Heart left ventricle (tissue), 13 donors: ENCODE measurements at regions not wholly inside any gene's neighbourhood (a gene's known extent, or its start where the extent isn't known, plus 50 kb on each side); places are given as distances from the start of the nearest gene placed in this dataset.

Experiments used
- POLR2A ChIP-seq, 2 donors: fragments of 450-650 bp; IDR thresholded peaks; one replicate each; pipeline ENCODE4 v1.6.1; 2017; ENCODE audit warnings: antibody characterized with exemption in 2 of 2, mild to moderate bottlenecking in 2 of 2, moderate library complexity in 2 of 2
- TF ChIP-seq, protein P1 (sequence below), 12 donors: fragments of 200-600 bp; sonication (generic) in 4 of 12; IDR thresholded peaks; one replicate each; pipeline versions ENCODE4 v1.5.0 to v1.8.0; 2018 to 2022; ENCODE audit warnings: antibody characterized with exemption in 12 of 12, mild to moderate bottlenecking in 5 of 12
- donor health status: ischemic (EF 13 %, LVEDD 7.1; RV severe dilation, severe dysfunction).
- donor health status: DM: no; HTN: yes; CAD: no.
- donor health status: DM: no; HTN: no; CAD: no.
- donor health status: ischemic (EF 25% LVEDD 6.9; RV normal size, moderate dysfunction).
- donor health status: ischemic (EF 25% LVEDD 5.7; RV mildly dilated, moderate dysfunction).
- donor health status: ischemic (EF 35%, LVEDD 5.7; RV mildly dilated, moderate dysfunction).
- donor health status: nonischemic (EF 11% LVEDD 7.7; RV severe dilation, severe dysfunction).
- donor health status: DM: yes; HTN: yes; CAD: no.
- donor health status: PGD.
- donor health status: ischemic (EF 29% LVEDD 5.4; RV normal size, mild dysfunction).
- donor health status: nonischemic (EF 23%, LVEDD 6.1; RV moderate dilation, normal function).

DNA sequence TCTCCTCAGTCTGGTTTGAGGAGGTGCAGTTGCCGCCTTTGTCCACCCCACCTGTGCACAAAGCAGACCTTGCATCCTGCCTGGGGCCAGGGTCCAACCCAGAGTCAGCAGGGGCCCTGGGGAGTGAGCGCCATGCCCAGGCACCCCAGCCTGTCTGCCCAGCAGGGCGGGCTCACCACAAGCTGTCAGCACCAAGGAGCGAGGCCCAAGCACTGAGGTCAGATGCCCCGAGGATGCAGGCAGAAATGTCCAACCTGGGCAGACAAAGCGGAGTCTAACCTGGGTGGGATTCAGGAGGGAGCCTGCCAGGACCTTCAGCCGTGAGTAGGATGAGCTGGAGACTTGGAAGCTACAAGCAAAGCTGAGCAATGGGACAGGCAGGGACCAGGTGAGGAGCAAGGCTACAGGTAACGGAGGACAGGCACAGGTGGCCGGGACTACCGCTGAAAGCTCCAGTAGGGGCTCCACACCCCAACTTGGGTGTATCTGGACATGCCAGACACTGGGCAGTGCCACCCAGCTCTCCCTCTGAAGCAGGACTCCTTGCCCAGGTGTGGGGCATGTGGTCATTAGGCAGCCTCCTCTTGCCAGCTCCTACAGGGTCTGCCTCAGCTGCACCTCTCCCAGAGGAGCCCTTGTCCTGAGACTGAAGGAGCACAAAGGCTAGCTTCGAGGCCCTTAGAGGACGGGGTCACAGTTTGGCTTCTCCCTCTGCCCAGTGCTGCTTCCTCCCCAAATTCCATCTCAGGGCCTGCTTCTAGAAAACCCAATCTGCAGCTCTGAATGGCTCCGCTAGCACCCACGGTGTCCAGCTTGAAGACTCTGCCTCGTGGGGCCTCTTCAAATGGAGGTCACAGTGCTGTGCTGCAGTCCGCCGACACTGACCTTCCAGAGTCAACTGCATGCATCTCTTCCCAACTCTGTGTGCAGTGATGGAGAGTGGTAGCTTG is 210.6 kb upstream of the CDYL start:
- TF ChIP-seq, protein P1, sequence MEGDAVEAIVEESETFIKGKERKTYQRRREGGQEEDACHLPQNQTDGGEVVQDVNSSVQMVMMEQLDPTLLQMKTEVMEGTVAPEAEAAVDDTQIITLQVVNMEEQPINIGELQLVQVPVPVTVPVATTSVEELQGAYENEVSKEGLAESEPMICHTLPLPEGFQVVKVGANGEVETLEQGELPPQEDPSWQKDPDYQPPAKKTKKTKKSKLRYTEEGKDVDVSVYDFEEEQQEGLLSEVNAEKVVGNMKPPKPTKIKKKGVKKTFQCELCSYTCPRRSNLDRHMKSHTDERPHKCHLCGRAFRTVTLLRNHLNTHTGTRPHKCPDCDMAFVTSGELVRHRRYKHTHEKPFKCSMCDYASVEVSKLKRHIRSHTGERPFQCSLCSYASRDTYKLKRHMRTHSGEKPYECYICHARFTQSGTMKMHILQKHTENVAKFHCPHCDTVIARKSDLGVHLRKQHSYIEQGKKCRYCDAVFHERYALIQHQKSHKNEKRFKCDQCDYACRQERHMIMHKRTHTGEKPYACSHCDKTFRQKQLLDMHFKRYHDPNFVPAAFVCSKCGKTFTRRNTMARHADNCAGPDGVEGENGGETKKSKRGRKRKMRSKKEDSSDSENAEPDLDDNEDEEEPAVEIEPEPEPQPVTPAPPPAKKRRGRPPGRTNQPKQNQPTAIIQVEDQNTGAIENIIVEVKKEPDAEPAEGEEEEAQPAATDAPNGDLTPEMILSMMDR (IDR thresholded peaks at IDR 0.05) = no peak
- TF ChIP-seq POLR2A (IDR thresholded peaks at IDR 0.05) = no peak
